HAP-1 (cell line): ENCODE measurements at regions not wholly inside any gene's neighbourhood (a gene's known extent, or its start where the extent isn't known, plus 50 kb on each side); places are given as distances from the start of the nearest gene placed in this dataset.
A peak's percentile ranks its signal among the peaks of the same experiment; 100 is the strongest.

Experiments
- DNase-seq, 2 experiments: peaks; one replicate each; pipeline ENCODE4 v3.0.0-alpha.2; 2016 to 2020; ENCODE audit warnings: low spot score in 2 of 2
- H3K27me3 ChIP-seq: fragments of 250-450 bp; sonication (Bioruptor Pico); 2 replicates; pipeline ENCODE4 v1.5.1; 2020; ENCODE audit warnings: low read depth, mild to moderate bottlenecking, moderate library complexity
- H3K36me3 ChIP-seq: fragments of 250-450 bp; sonication (Bioruptor Pico); replicated peaks from 2 replicates; pipeline ENCODE4 v1.5.1; 2020; ENCODE audit warnings: mild to moderate bottlenecking
- H3K4me1 ChIP-seq: fragments of 250-450 bp; sonication (Bioruptor Pico); 2 replicates; pipeline ENCODE4 v1.5.1; 2020; ENCODE audit warnings: mild to moderate bottlenecking
- H3K4me3 ChIP-seq: fragments of 250-450 bp; sonication (Bioruptor Pico); 2 replicates; pipeline ENCODE4 v1.5.1; 2020; ENCODE audit warnings: mild to moderate bottlenecking, moderate library complexity
- H3K9me3 ChIP-seq: fragments of 250-450 bp; sonication (Bioruptor Pico); 2 replicates; pipeline ENCODE4 v1.5.1; 2020; ENCODE audit warnings: mild to moderate bottlenecking, moderate library complexity
- in situ Hi-C: fragments of 300-500 bp; cut with MboI; formaldehyde crosslinking; loops from 3 replicates; pipeline ENCODE4 v1.14.3; 2020; ENCODE audit warnings: low sequenced_read_pairs, inconsistent platforms, mixed read lengths

DNA sequence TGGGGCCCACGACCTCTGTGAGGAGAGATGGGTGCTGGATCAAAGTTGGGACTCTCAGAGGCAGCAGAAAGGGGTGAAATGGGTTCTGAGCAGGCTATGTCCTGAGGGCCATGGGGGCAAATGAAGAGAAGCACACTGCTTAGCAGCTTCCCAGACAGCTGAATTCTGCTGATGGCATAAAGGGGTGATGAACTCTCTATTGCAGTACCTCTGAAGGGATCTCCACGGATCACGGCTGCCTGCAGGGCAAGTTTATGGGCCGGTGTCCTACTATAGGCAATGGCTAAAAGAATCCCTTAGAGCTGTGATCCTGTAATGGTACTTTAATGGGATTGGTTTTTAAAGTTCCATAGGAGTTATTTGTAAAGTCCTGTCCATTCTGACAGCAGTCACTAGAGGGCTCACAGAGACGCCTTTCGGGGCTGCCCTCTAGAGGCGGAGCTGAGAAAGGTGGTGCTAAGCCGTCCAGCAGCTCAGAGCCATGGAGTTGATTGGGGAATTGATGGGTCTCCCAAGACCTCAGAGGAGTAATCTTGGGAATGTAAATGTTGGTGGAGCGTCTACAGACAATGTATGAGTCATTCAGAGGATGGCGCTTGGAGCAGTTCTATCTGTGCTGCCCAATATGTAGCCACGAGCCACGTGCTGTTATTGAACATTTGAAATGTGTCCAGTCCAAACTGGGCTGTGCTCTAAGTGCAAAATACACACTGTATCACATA is 287.3 kb downstream of the COG6 start:
- peak; percentile 85 to 87 for DNase-seq
- in situ Hi-C loops, result loop anchor here (25.0 kb wide), 1 partner anchor 745 kb away; no protein-coding TSS in a partner anchor
- peaks cover 8% of the 10 kb centered on the region for H3K4me1 ChIP-seq
- no peak overlapping the region for H3K4me3 ChIP-seq
- H3K27me3 ChIP-seq, result no peaks in the 10 kb centered on the region
- H3K9me3 ChIP-seq, result no peaks in the 10 kb centered on the region; the same call in 1 of the 2 replicates
- H3K36me3 ChIP-seq, result no peaks in the 10 kb centered on the region

DNA sequence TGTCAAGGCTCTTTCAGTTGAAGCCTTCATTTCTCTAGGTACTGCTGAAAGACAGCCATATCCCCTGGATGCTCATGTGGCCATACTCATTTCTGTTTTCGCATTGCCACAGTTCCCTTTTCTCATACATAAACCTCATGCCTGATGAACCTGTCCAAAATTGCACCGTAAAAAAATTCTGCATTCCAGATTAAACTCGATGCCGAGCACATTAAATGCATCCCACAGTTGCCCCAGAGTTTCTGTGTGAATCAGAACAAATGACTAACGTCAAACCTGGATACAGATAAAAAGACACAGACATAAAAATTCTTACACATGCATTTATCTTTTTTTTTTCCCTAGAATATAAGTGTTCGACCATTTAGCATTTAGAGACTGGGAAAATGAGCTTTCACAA is 288.2 kb downstream of the COG6 start:
- peaks cover 13% of the 10 kb centered on the region for H3K4me1 ChIP-seq
- in situ Hi-C loops, result loop anchor here (25.0 kb wide), 1 partner anchor 744 kb away; no protein-coding TSS in a partner anchor
- DNase-seq, result no peak
- no peaks in the 10 kb centered on the region for H3K36me3 ChIP-seq
- H3K9me3 ChIP-seq, result no peaks in the 10 kb centered on the region; the same call in 1 of the 2 replicates
- H3K4me3 ChIP-seq, result no peak overlapping the region
- H3K27me3 ChIP-seq, result no peaks in the 10 kb centered on the region

- Histone ChIP-seq H3K4me3 (no peak overlapping the region), H3K4me1 (peaks cover 10% of the 10 kb centered on the region), H3K36me3 (no peaks in the 10 kb centered on the region), H3K27me3 (no peaks in the 10 kb centered on the region), H3K9me3 (no peaks in the 10 kb centered on the region; the same call in 1 of the 2 replicates)
- DNase-seq, result no peak
- in situ Hi-C loops, result loop anchor here (25.0 kb wide), 1 partner anchor 742 kb away; no protein-coding TSS in a partner anchor
These were observed 289.8 kb downstream of the COG6 start for GRCh38 chr13:39945226-39945625.

DNA sequence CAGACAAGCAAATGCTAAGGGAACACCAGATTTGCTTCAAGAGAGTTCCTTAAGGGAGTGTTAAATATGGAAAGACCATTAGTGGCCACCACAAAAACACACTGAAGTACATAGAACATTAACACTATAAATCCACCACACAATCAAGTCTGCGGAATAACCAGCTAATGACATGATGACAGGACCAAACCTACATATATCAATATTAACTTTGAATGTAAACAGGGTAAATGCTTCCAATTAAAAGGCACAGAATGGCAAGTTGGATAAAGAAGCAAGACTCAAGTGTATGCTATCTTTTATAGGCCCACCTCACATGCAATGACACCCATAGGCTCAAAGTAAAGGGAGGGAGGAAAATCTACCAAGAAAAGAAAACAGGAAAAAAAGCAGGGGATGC is 291.3 kb downstream of the COG6 start:
- H3K4me3 ChIP-seq, result no peak overlapping the region
- in situ Hi-C loops, result loop anchor here (25.0 kb wide), 1 partner anchor 741 kb away; no protein-coding TSS in a partner anchor
- H3K9me3 ChIP-seq, result no peaks in the 10 kb centered on the region; the same call in 1 of the 2 replicates
- peaks cover 10% of the 10 kb centered on the region for H3K4me1 ChIP-seq
- no peak for DNase-seq
- H3K36me3 ChIP-seq, result no peaks in the 10 kb centered on the region
- no peaks in the 10 kb centered on the region for H3K27me3 ChIP-seq

GRCh38 chr13:39951301-39951700 is 295.8 kb downstream of the COG6 start:
- in situ Hi-C loops, result no loop called here
- Histone ChIP-seq H3K36me3 (no peaks in the 10 kb centered on the region), H3K4me1 (peaks cover 7% of the 10 kb centered on the region), H3K27me3 (no peaks in the 10 kb centered on the region), H3K9me3 (no peaks in the 10 kb centered on the region), H3K4me3 (no peak overlapping the region)
- DNase-seq, result no peak

DNA sequence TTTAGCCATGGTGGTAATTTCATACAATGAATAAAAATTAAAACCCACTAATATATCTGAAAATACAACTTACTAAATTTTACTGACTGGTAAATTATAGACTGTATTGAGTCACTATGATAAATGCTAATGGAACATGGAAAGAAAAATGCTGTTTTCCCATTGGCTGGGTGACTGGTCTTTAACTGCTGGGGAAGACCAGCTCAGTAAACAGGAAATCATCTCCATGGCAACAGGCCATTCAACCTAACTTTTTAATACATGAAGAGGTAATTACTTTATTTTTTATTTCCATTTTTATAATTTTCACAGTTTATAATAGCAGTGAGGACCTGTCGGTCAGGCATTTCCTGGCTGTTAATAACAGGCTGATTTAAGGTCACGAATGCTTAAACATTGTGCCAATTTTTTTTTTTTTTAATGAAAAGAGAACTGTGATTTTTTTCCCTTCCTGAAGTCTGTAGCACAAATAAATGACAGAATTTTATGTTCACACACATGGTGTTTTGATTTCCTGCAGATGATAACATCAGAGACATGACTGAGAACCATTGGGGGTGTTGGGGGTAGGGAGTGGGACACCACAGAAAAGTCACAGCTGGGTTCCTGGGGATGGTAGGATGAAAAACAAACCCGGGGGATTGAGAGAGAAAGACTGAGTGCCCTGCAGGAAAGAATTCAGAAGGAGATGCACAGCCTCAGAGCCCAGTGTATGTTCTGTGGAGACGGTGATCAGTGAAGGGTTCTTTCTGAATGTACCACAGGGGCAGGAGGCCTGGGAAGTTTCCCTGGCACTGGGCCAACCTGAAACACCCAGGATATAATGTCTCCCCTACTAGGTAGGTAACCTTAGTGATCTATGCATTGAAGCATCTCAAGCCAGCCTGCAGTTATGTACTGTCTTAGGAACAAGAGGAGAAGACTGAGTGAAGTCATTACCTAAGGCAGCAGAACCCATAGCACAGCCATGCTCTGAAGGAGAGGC is 297.1 kb downstream of the COG6 start:
- H3K36me3 ChIP-seq, result no peaks in the 10 kb centered on the region

DNA sequence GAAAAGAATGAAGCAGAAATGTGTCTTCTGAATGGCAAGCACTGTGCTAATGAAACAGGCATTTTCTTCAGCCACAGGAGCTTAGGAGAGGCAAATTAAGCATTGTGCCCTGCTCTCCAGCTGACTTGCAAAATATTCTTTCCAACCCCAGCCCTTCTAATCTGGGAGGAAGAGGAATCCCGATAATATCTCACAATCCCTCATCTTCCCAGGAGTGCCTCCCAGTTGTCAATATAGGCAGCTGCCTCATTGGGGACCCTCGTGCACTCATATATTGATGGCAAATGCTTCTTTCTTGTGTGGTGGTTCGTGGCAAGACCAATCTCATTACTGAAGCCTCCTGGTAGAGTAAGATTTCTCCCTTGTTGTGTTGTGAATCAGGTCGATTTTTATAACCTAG is 299.0 kb downstream of the COG6 start:
- Histone ChIP-seq H3K4me3 (no peak overlapping the region), H3K9me3 (no peaks in the 10 kb centered on the region), H3K36me3 (no peaks in the 10 kb centered on the region), H3K4me1 (no peaks in the 10 kb centered on the region), H3K27me3 (no peaks in the 10 kb centered on the region)
- in situ Hi-C loops, result no loop called here
- no peak for DNase-seq

More for the DNA sequence above, 297.1 kb downstream of the COG6 start:
- Histone ChIP-seq H3K4me1 (peaks cover 7% of the 10 kb centered on the region), H3K27me3 (no peaks in the 10 kb centered on the region), H3K4me3 (no peak overlapping the region), H3K9me3 (no peaks in the 10 kb centered on the region)
- in situ Hi-C loops, result no loop called here
- DNase-seq, result no peak

DNA sequence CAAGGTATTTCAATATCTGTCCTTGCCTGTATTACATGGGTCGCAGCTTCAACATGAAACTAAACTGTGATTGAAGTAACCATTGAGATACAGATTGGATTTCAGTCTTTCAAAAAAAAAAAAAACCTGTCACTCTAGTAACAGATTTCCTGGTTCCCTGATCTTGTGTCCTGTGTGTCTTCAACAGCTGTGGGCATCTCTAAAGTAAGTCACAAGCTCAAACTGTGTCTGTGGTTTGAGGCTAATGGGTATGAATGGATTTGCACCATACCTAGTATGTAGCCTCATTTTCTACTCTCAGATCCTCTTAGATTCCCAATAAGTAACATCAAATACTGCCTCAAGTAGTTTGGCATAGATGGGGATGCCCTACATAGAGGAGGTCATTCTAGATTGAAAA is 300.1 kb downstream of the COG6 start:
- no peak for DNase-seq
- no peaks in the 10 kb centered on the region for H3K27me3 ChIP-seq
- no peaks in the 10 kb centered on the region for H3K9me3 ChIP-seq
- in situ Hi-C loops, result no loop called here
- no peaks in the 10 kb centered on the region for H3K4me1 ChIP-seq
- no peaks in the 10 kb centered on the region for H3K36me3 ChIP-seq
- H3K4me3 ChIP-seq, result no peak overlapping the region

DNA sequence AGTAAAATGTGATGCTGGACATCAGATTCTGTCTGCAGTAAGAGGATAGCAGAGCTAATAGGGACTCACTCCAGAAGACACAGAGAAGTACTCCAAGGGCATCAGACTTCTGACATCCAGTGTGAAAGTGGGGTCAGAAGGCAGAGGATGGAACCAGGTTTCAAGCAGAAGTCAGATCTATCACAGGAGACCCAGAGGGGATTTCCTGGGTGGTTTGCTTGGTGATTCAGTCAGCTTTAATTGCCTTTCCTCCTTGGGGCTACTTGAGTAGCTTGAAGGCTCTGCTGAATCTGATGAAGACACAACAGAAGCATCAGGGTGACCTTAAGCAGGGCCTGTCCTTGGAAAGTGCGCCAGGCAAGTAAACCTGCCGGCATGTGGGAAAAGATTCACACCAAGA is 300.6 kb downstream of the COG6 start:
- in situ Hi-C loops, result no loop called here
- no peaks in the 10 kb centered on the region for H3K27me3 ChIP-seq
- H3K9me3 ChIP-seq, result no peaks in the 10 kb centered on the region
- no peak for DNase-seq
- H3K4me1 ChIP-seq, result no peaks in the 10 kb centered on the region
- H3K36me3 ChIP-seq, result no peaks in the 10 kb centered on the region
- no peak overlapping the region for H3K4me3 ChIP-seq

DNA sequence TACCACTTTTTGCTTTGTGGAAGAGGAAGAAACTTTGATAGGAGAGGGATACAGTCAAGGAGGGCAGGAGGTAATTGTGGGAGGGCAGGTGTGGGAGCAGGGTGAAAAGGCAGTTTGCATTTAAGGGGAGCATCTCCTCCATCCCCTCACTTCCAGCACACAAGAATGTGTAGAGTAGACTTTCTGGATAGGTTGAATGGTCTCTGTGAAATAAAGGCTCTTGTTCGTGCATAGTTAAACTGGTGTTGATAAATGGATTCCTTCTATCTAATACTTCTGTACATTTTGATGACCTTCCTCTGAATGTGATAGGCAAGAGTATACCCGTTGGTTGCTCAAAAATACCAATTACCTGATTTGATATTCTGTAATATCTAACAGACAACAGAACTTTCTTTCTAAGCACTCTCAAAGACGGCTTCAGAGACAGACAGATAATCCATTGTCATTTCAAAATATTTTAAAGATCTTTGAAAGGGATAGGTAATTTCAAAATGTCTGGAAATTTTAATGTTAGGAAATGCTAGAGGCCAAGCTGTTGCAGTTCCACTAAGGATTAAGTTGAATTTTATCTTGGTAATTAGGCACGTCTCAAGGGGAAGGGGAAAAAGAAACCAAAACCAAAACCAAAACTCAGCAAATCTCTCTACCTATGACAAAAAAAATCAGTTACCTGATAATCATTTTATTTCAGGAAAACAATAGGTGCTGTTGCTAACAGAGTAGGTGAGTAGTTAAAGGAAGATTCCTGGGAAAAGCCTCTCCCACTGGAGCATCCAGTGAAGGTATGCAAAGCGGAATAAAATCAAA is 302.6 kb downstream of the COG6 start:
- DNase-seq, result no peak
- H3K9me3 ChIP-seq, result no peaks in the 10 kb centered on the region
- no peaks in the 10 kb centered on the region for H3K27me3 ChIP-seq
- H3K36me3 ChIP-seq, result no peaks in the 10 kb centered on the region
- H3K4me1 ChIP-seq, result no peaks in the 10 kb centered on the region
- H3K4me3 ChIP-seq, result no peak overlapping the region
- in situ Hi-C loops, result no loop called here

DNA sequence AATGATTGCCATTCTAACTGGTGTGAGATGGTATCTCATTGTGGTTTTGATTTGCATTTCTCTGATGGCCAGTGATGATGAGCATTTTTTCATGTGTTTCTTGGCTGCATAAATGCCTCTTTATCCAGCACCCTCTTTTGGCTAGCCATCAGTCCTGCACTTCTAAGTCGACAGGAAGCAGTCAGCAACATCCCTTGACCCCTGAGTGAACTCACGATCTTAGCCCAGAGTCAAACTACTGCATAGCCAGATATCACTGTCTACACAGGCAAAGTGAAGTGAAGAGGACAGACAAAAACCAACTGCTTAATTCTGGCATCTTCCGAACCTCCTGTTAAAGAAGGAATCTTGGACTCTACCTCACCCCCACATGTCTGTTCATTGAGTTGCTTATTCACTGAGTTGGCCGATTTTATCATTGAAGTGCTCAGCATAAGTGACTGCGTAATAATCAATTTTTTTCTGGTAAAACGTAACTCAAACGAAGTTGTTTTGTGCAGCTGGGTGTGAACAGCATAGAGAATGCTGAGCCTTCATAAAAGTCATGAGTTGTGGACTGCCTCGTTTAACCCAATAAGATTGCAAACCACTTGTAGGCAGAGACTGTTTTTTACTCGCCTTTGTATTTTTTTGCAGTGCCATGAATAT is 304.2 kb downstream of the COG6 start:
- no peak for DNase-seq
- no peaks in the 10 kb centered on the region for H3K36me3 ChIP-seq
- no peak overlapping the region for H3K4me3 ChIP-seq
- H3K9me3 ChIP-seq, result no peaks in the 10 kb centered on the region
- H3K4me1 ChIP-seq, result no peaks in the 10 kb centered on the region
- in situ Hi-C loops, result no loop called here
- H3K27me3 ChIP-seq, result no peaks in the 10 kb centered on the region

GRCh38 chr13:39960191-39960590 is 304.7 kb downstream of the COG6 start:
- no peaks in the 10 kb centered on the region for H3K4me1 ChIP-seq
- H3K9me3 ChIP-seq, result no peaks in the 10 kb centered on the region
- in situ Hi-C loops, result no loop called here
- no peak overlapping the region for H3K4me3 ChIP-seq
- H3K36me3 ChIP-seq, result no peaks in the 10 kb centered on the region
- H3K27me3 ChIP-seq, result no peaks in the 10 kb centered on the region
- DNase-seq, result no peak

- no peaks in the 10 kb centered on the region for H3K27me3 ChIP-seq
- H3K4me1 ChIP-seq, result no peaks in the 10 kb centered on the region
- H3K36me3 ChIP-seq, result no peaks in the 10 kb centered on the region
- H3K9me3 ChIP-seq, result no peaks in the 10 kb centered on the region
- no peak overlapping the region for H3K4me3 ChIP-seq
- no peak for DNase-seq
- in situ Hi-C loops, result no loop called here
These were observed 305.6 kb downstream of the COG6 start for GRCh38 chr13:39961036-39961435.
